ENCODE measurements at regions not wholly inside any gene's neighbourhood (a gene's known extent, or its start where the extent isn't known, plus 50 kb on each side); places are given as distances from the start of the nearest gene placed in this dataset.
"Not testable (repeated sequence)": the region's sequence is repeated elsewhere in the genome, so short reads cannot be mapped to it uniquely, and the experiment has no call there.

DNA sequence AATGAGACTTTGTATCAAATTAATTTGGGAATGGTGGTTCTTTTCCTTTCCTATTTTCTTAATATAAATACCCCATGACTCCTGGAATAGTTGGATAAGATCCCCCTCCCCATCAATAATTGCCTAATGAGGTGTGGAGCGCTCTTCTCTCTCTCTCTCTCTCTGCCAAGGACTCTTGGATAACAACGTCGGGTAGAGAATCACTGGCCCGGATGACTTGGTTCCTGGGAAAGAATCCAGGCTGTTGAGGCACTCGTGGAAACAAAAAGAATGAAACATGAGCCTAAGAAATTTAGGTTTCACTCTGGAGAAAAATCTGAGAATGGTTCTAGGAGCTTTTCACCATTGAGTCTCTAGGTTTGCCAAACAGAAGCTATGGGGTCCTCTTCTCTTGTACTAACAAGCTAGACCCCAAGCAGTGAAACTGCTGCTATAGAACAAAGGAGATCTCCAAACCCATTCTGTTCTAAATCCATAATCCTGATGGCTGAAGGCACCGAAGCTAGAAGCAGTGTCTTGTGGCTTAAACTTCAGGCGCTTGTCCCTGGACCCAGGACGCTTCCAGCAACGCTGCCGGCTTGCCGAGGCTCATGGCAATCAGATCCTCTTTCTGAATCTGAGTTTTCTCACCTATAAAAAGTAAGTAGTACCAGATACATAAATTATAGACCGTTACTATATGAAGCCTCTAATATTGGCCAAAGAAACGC is 241.6 kb upstream of the BTBD3 start:
- no peak for DNase-seq

DNA sequence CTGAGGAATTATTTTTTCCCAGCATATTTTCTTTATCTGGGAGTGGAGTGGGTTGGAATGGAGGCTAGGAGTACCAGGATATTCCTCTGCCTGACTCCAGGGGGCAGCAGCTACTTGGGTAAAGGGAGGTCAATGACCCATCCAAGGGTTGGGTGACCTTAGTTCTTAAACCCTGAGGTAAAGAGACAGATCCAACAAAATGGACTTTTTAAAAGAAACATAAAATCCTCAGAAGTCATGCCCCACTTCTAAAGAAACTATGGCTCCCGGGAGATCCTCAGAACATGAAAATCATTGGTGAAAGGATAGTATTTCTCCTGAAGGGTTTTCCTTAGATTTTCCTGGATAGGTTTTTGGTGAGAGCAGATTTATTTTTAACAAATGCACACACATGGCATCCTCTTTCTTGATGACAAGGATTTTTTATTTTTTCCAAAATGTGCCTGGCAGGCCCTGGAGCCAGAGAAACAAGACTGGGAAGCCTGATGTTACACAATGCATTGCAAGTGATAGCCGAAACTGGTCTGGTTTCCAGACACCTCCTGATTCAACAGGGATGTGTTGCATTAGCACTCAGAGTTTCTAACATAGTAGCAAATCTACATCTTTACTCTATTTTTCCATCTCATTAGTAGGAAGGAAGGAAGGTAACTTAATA is 240.9 kb upstream of the BTBD3 start:
- DNase-seq: peak; percentile 77

DNA sequence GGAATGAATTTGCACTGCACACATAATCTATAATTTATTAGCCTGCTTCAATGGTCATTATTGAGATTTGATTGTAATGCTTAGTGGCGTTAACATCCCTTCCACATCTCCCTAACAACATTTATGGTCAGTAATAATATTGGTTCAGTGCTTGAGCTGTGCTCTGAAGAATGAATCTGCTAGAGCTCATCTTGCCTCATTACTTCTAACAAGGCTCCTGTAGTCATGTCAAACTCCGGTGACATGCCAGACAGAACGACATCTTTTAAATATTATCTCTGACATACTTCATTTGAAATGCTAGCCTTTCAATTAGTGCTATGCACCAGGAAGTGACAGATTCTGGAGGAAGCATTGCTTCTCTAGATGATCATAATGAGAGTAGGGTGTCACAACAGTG is 240.3 kb upstream of the BTBD3 start:
- no peak for DNase-seq

DNA sequence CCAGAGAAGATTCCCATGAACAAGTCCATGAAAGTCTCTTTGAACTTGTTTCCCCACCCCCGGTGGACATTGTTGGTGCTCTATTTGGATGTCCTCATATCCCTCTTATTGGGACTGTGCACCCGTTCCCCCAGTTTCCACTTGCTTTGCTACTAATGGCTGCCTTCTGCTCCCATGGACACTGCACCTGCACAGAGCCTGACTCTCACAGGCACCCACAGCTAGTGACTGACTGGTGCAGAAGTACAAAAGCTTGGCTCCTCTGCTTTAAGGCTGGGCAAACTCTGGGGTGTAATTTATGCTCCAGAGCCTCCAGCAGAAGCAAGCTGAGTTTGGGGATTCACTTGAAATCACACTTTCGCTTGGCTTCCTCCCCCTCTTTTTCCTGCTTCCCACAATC is 239.9 kb upstream of the BTBD3 start:
- no peak for DNase-seq

DNA sequence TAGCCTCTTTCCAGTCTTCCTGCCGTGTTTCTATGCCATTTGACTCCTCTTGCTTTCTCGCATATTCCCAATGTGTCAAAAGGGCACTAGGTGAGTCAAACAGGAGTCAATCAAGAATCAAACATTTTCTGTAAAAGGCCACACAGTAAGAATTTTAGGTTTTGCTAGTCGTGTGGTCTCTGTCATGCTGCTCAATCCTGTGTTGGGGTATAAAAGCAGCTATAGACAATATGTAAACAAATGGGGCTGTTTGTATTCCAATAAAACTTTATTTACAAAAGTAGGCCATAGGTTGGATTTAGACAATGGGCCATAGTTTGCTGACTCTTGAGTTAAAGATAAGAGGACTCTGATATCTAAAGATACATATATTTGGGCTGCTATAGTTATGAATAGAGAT is 235.4 kb upstream of the BTBD3 start:
- DNase-seq: no peak

DNA sequence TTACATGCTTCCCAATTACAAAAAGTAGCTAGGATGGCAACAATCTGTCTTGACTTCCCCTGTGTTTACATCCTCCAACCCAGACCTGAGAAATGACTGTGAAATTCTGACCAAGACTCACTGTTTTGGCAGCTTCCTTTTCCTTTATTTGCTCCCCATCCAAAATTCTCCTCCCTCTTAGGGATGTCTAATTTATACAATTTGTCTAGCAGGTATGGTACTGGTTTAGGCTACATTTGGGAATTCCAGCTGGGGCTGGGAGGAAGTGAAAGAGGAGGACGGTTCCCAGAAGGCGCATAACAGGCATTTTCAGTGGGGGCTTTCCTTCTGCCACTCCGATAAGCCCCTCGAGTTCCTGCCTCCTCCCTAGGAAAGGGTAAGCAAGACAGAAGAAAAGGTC is 231.5 kb upstream of the BTBD3 start:
- DNase-seq: no peak

DNA sequence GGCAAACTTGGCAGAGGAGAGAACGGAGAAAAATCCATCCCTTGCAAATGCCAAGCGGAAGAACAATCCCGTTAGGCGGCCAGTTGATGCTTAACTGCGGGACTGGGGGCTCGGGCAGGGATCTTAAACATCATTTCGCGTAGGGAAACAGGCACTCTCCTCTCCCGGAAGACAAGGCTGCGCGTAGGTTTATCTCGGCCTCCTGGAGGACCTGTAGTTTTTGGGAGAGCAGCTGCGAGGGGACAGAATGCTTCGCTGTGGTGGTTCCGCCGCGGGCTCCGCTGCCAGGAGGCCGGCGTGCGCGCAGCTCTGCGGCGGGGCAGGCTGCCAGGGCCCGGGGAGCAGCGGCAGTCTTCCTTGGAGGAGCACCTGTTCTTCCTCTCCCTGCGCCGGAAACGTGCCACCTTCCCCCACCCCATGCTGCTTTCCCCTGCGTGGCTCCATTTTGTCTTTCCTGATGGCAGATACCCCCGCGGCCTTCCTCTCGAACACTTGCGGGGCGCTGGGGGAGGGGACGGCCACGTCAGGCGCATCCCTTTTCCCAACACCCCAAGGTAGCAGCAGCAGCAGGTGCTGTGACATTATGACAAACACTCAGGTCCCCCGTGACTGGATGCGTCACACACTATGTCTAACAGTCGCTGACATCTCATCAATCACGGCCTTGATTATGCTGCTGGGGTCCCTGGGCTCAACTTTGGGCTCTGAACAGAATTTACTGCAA is 230.7 kb upstream of the BTBD3 start:
- DNase-seq: no peak

DNA sequence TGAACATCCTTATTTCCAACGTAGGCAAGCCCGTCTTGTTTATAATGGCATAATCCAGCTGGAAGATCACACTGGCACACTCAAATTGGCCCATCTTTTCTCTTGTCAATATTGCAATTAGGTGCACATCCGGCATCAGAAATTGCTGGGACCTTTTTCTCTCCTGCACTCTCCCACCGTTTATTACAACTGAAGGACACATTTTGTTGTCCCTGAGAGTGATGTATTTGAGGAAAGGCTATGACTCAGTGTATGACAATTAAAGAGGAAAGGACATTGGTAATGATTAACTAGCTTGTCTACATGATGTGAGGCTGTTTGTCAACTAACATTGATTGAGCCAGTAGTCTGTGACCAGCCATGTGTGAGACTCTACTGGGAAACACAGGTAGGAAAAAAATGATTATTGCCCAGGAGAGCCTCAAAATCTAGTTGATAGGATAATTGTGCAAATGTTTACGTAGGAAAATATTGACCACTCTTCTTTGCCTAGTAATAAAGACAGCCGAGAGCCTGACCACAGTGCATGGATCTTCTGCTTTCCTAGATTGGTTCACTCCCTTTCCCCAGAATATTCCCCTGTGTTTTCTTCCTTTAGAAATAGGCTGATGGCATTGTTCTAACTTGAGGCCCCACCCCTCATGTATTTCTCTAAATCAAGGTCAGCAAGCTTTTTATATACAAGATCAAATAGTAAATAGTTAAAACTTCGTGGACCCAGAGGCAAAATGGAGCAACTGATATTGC is 230.0 kb upstream of the BTBD3 start:
- no peak for DNase-seq

DNA sequence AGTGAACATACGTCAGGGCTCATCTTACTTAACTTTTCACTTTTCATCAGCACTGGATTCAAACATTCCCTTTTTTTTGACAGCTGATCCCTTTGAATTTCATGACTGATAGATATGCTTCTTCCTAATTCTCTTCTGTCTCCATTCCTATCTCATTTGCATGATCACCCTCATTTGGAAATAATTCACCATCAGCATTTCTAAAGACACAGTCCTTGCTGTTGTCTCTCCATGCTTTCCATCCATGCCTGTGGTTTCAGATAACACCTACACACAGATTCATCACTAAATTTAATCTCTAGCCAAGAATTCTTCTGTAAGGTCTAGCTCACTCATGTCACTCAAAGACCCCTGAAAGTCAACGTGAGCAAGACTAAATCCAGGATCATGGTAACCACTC is 228.4 kb upstream of the BTBD3 start:
- DNase-seq: no peak

DNA sequence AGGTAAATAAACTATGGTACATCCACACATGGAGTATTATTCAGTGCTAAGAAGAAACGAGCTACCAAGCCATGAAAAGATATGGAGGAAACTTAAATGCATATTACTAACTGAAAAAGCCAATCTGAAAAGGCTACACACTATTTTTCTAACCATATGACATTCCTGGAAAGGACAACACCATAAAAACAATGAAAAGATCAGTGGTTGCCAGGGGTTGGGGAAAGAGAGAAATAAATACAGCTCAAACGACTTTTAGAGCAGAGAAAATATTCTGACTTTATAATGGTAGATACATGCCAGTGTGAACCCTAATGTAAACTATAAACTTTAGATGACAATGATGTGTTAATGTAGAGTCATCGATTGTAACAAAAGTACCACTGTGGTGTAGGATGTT is 225.9 kb upstream of the BTBD3 start:
- DNase-seq: no peak

DNA sequence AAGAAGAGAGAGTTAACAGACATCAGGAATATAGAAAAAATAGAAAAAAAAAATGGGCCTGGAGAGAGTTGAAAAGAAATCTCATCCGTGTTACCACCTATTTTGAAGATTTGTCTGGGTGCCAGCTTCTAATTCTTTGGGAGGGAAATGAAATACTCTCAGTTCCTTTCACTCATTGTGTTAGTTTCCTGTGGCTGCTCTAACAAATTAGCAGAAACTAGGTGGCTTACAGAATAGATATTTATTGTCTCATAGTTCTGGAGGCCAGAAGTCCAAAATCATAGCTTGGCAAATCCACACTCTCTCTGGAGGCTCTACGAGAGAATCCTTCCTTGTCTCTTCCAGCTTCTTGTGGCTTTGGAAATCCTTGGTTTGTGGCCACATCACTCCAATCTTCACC is 225.1 kb upstream of the BTBD3 start:
- DNase-seq: no peak

DNA sequence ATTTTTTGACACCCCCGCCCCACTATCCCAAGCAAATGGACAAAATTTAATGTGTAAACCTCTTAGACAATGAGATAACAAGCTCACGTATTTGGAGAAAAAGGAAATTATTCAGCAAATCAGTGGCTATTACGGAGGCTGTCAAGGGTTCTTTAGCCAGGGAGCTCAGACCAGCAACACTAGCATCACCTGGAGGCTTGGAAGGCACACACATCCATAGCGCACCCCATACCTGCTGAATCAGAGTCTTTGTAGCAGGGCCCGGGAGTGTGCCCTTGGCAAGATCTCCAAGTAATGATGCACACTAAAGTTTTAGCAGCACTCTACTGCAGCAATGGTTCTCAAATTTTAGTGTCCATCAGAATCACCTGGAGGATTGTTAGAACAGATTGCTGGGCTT is 223.2 kb upstream of the BTBD3 start:
- no peak for DNase-seq

DNA sequence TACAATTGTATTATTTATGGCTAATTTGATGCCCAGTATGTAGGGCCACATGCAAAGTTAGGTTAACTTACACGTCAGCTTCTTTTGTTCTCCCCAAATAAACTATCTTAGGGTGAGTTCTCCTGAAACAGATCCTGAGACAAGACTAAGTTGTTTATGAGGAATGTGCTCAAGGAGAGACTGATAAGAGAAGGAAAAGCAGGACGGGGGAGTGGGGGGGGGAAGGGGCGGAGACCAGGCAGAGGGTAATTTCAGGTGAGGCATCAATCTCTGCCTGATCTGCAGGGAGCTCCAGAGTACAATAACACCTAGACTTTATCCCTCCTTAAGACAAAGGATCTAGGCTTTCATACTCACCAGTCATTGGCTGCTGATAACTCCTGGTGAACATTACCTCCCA is 220.6 kb upstream of the BTBD3 start:
- DNase-seq: no peak

DNA sequence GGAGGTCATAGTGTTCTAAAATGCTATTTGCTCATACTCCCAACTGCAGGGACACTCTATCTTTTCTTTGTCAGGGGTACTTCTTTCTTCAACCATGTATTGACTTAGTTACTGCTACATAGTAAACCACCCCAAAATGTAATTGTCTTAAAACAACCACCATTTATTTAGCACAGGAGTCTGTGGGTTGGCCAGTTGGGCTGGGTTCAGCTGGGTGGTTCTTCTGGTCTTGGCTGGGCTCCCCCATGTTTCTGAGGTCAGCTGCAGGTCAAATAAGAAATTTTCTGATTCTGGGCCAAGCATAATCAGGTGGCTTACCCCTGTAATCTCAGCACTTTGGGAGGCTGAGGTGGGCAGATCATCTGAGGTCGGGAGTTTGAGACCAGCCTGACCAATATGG is 220.0 kb upstream of the BTBD3 start:
- no peak for DNase-seq

DNA sequence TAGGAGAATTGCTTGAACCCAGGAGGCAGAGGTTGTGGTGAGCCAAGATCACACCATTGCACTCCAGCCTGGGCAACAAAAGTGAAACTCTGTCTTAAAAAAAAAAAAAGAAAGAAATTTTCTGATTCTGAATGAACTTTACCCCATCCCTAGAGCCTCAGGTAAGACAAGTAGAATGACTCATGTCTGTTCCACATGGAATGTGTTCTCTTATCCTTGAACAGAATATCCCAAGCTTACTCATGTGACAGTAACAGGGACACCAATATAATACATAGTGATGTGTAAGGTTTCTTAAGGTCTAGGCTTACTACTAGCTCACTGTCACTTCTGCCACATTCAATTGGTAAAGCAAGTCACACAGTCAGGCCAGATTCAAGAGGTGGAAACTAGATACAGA is 219.6 kb upstream of the BTBD3 start:
- DNase-seq: no peak

DNA sequence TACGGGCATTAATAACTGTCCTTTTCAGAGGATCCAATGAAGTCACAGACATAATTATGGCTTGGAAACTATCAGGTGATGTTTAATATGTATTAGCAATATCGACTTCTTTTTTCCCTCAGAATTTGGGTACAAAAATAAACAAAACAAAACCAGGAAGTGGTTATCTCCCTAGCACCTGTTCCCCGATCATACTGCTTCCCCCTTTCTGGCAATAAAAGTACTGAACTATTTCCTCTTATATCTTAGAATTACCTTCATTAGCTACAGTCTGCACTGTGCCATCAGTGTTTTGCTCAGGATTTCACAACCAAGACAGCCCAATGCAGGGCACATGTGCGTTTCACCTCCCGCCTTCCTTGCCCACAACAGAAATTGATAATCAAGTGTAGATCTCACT is 216.9 kb upstream of the BTBD3 start:
- DNase-seq: no peak

DNA sequence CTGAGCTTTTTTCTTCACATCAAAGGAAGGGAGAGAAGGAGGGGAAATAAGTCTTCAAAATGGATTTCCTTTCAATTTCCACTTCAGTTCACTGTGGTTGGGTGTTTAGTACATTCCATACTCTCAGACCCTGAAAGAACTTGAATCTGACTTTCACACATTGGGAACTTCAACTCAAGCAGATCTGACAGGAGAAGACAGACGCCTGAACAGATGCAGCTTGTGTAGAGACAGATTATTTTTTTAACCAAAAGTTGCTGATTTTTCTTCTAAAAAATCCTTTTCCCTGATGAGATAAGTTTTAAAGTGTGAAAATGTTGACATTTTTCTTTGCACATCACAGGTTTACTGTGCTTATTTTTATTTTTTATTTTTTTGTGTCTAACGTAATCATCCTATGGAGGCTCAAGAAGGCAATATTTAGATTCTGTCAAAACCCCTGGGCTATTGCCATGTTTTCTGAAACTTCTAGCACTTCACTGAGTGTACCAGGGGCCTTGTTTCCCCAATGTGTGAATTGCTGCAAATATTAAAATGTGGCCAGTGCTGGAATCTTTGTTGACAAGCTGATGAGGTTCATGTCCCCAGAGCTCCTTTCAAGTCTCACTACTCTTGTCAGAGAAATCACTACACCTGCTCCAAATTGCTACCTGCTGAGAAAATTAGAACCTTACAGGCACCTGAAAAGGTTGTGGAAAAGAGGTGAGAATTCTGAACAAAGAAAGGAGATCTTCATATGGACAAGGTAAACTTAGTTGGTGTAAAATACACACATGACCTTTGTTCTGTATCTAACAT is 214.8 kb upstream of the BTBD3 start:
- no peak for DNase-seq

DNA sequence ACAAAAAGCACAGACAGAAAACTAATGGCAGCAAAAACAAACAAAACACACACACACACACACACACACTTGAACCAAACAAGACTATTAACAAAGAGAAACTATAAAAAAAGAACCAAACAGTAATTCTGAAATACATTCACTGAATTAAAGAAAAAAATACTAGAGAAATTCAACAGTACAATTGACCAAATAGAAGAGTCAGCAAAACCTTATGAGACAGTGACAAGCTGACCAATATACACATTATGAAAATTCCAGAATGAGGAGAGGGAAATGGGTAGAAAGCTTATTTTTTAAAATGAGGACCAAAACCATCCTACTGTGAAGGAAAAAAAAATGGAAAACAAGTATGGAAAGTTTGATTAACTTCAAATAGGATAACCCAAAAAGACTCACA is 212.2 kb upstream of the BTBD3 start:
- DNase-seq: no peak

DNA sequence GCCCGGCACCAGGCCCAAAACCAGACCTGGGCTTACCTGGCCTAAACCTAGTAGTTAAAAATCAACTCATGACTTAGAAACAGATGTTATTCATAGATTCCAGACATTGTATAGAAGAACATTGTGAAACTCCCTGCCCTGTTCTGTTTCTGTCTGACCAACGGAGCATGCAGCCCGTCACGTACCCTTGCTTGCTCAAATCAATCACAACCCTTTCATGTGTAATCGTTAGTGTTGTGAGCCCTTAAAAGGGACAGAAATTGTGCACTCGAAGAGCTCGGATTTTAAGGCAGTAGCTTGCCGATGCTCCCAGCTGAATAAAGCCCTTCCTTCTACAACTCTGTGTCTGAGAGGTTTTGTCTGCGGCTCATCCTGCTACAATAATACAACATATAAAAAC is 209.5 kb upstream of the BTBD3 start:
- DNase-seq: not testable (repeated sequence)

DNA sequence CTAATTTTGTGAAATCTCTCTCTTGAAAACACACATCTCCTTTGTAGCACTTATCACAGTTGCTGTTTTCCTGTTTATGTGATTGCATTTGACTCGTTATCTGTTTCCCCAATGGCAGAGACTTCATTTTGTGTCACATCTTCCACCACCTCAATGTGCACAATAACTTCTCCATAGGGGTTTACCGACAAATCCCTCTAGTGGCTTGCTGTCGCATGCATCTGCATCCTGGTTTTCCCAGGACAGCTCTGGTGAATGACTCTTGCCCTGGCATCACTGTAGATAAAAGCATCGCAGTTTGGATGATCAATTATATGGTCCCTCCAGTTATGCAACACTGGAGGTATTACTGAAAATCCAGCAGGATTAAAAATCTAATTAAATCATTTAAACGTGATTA is 206.5 kb upstream of the BTBD3 start:
- DNase-seq: no peak

DNA sequence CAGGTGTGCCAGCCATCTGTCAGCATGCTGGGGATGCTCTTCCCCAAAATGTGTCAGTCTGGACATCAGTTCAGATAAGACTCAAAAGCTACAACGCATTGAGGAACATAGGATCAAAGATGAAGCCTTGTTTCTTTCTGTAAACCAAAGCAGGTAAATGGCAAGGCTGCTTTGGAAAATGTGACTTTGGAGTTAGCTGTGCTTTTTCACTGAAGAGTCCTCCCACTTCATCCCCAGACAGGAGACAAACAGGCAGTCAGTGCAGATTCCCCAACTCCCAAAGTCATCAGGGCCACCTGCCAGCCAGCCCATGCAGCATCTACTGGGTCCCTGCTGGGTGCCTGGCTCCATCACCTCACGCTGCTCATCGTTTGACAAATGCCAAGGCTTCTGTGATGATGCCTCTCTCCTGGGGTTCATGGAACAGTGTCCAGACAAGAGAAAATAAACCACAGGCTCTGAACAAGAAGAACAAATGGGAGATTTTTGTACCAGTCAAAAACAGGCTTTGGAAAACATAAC is 205.0 kb upstream of the BTBD3 start:
- no peak for DNase-seq

DNA sequence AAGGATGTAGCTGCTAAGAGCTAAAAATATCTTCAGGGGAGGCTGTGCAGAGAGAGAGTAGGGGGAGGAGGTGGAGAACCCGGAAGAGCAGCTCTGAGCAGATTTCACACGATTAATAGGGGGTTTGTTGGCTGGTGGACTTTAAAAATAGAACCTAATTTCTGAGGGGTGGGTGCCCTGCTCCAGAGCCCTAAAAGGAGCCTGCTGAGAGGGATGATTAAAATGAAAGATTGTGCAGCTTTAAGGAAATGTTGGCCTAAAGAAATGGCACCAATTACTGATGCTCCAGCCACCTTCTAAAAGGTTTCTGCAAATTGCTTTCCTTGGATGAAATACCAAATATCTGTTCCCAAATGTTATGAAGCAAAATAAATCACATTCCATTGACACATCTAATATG is 202.8 kb upstream of the BTBD3 start:
- no peak for DNase-seq
